Liver (tissue), 3 donors: ENCODE measurements at regions not wholly inside any gene's neighbourhood (a gene's known extent, or its start where the extent isn't known, plus 50 kb on each side); places are given as distances from the start of the nearest gene placed in this dataset.

Experiments used
- TAF1 ChIP-seq: conservative IDR thresholded peaks from 2 replicates; pipeline ENCODE4 v1.6.1; 2016; ENCODE audit warnings: antibody characterized with exemption, mild to moderate bottlenecking
- TF ChIP-seq, protein P1 (sequence below): fragments of 150-350 bp; IDR thresholded peaks from 2 replicates; pipeline ENCODE4 v1.5.1; 2017; ENCODE audit warnings: improper control_type of control experiment, low read depth, low read length; ENCODE audit not compliant: missing input control
- TF ChIP-seq, protein P2 (sequence below): IDR thresholded peaks from 2 replicates; pipeline ENCODE4 v1.6.1; 2016; ENCODE audit warnings: antibody characterized with exemption
- donor health status: healthy.
- donor health status: healthy.

DNA sequence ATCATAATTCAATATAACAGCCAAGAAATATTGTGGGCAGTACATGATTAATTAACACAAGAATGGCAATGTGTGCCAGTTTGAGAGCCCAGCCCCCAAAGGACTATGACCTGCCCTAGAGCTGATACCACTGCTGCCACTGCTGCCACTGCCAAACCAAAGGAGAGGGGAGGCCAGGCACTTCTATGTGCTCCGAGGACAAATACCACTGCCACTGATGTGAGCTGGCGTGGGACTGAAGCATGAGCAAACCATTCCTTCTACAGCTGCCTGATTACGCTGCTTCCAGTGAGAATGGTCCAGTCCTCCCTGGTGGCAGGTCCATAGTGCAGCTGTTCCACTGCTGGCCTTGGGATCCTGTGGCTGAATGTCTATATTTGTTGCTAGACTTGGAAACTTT lies 392.2 kb downstream of the CCDC85A start:
- TF ChIP-seq, protein P1, sequence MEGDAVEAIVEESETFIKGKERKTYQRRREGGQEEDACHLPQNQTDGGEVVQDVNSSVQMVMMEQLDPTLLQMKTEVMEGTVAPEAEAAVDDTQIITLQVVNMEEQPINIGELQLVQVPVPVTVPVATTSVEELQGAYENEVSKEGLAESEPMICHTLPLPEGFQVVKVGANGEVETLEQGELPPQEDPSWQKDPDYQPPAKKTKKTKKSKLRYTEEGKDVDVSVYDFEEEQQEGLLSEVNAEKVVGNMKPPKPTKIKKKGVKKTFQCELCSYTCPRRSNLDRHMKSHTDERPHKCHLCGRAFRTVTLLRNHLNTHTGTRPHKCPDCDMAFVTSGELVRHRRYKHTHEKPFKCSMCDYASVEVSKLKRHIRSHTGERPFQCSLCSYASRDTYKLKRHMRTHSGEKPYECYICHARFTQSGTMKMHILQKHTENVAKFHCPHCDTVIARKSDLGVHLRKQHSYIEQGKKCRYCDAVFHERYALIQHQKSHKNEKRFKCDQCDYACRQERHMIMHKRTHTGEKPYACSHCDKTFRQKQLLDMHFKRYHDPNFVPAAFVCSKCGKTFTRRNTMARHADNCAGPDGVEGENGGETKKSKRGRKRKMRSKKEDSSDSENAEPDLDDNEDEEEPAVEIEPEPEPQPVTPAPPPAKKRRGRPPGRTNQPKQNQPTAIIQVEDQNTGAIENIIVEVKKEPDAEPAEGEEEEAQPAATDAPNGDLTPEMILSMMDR = no peak
- TF ChIP-seq, protein P2, sequence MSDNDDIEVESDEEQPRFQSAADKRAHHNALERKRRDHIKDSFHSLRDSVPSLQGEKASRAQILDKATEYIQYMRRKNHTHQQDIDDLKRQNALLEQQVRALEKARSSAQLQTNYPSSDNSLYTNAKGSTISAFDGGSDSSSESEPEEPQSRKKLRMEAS = no peak
- no peak for TF ChIP-seq TAF1
